ENCODE measurements at regions not wholly inside any gene's neighbourhood (a gene's known extent, or its start where the extent isn't known, plus 50 kb on each side); places are given as distances from the start of the nearest gene placed in this dataset.

- TF ChIP-seq CTCF (conservative IDR thresholded peaks at IDR 0.05; ENCODE audit: low read depth, low read length), result no peak
These were observed 109.0 kb upstream of the ALK start for GRCh38 chr2:30030361-30030760.

GRCh38 chr2:30031184-30031583 lies 109.8 kb upstream of the ALK start:
- no peak for TF ChIP-seq CTCF (conservative IDR thresholded peaks at IDR 0.05; ENCODE audit: low read depth, low read length)
- H2AFZ ChIP-seq (ENCODE audit: low read depth), result no peak overlapping the region
- no peaks in the 10 kb centered on the region for H4K20me1 ChIP-seq (ENCODE audit: insufficient read depth)
- H3K4me3 ChIP-seq (IDR thresholded peaks at IDR 0.05; ENCODE audit: insufficient read depth, low read depth, low read length), result no peak overlapping the region
- no peak overlapping the region for H3K4me2 ChIP-seq
- H3K79me2 ChIP-seq (ENCODE audit: insufficient read depth, low read depth), result no peaks in the 10 kb centered on the region
- no peaks in the 10 kb centered on the region for H3K27me3 ChIP-seq (ENCODE audit: insufficient read depth, low read depth)
- no peaks in the 10 kb centered on the region for H3K36me3 ChIP-seq (ENCODE audit: insufficient read depth)
- H3K9ac ChIP-seq, result no peak overlapping the region
- no peaks in the 10 kb centered on the region for H3K4me1 ChIP-seq (ENCODE audit: low read depth, poor library complexity, severe bottlenecking)
- no peak overlapping the region for H3K27ac ChIP-seq

More at GRCh38 chr2:30030361-30030760, 109.0 kb upstream of the ALK start:
- Histone ChIP-seq H2AFZ (ENCODE audit: low read depth) (no peak overlapping the region), H3K79me2 (ENCODE audit: insufficient read depth, low read depth) (no peaks in the 10 kb centered on the region), H3K27me3 (ENCODE audit: insufficient read depth, low read depth) (no peaks in the 10 kb centered on the region), H3K4me1 (ENCODE audit: low read depth, poor library complexity, severe bottlenecking) (no peaks in the 10 kb centered on the region), H3K4me2 (no peak overlapping the region), H3K36me3 (ENCODE audit: insufficient read depth) (no peaks in the 10 kb centered on the region), H4K20me1 (ENCODE audit: insufficient read depth) (no peaks in the 10 kb centered on the region), H3K27ac (no peak overlapping the region), H3K4me3 (IDR thresholded peaks at IDR 0.05; ENCODE audit: insufficient read depth, low read depth, low read length) (no peak overlapping the region), H3K9ac (no peak overlapping the region)

GRCh38 chr2:30034052-30034775 lies 112.6 kb upstream of the YPEL5 start:
- Histone ChIP-seq H3K36me3 (ENCODE audit: insufficient read depth) (no peaks in the 10 kb centered on the region), H3K27ac (no peak overlapping the region), H3K4me1 (ENCODE audit: low read depth, poor library complexity, severe bottlenecking) (no peaks in the 10 kb centered on the region), H3K4me3 (IDR thresholded peaks at IDR 0.05; ENCODE audit: insufficient read depth, low read depth, low read length) (no peak overlapping the region), H4K20me1 (ENCODE audit: insufficient read depth) (no peaks in the 10 kb centered on the region), H3K27me3 (ENCODE audit: insufficient read depth, low read depth) (no peaks in the 10 kb centered on the region), H3K79me2 (ENCODE audit: insufficient read depth, low read depth) (no peaks in the 10 kb centered on the region), H2AFZ (ENCODE audit: low read depth) (no peak overlapping the region), H3K4me2 (no peak overlapping the region), H3K9ac (no peak overlapping the region)
- TF ChIP-seq CTCF (conservative IDR thresholded peaks at IDR 0.05; ENCODE audit: low read depth, low read length), result no peak

- no peaks in the 10 kb centered on the region for H4K20me1 ChIP-seq (ENCODE audit: insufficient read depth)
- H3K9ac ChIP-seq, result no peak overlapping the region
- no peak overlapping the region for H2AFZ ChIP-seq (ENCODE audit: low read depth)
- no peaks in the 10 kb centered on the region for H3K27me3 ChIP-seq (ENCODE audit: insufficient read depth, low read depth)
- no peaks in the 10 kb centered on the region for H3K79me2 ChIP-seq (ENCODE audit: insufficient read depth, low read depth)
- no peak overlapping the region for H3K27ac ChIP-seq
- H3K36me3 ChIP-seq (ENCODE audit: insufficient read depth), result no peaks in the 10 kb centered on the region
- no peaks in the 10 kb centered on the region for H3K4me1 ChIP-seq (ENCODE audit: low read depth, poor library complexity, severe bottlenecking)
- TF ChIP-seq CTCF (conservative IDR thresholded peaks at IDR 0.05; ENCODE audit: low read depth, low read length), result no peak
- no peak overlapping the region for H3K4me3 ChIP-seq (IDR thresholded peaks at IDR 0.05; ENCODE audit: insufficient read depth, low read depth, low read length)
- H3K4me2 ChIP-seq, result no peak overlapping the region
These were observed 109.8 kb upstream of the YPEL5 start for GRCh38 chr2:30037016-30037415.

All from KMS-11 (cell line).